Left renal cortex interstitium (tissue), 4 donors: ENCODE measurements at regions not wholly inside any gene's neighbourhood (a gene's known extent, or its start where the extent isn't known, plus 50 kb on each side); places are given as distances from the start of the nearest gene placed in this dataset.

Experiments used
- DNase-seq, 4 donors: peaks; one replicate each; pipeline ENCODE4 v3.0.0-alpha.2; 2013; ENCODE audit warnings: low read depth in 4 of 4, low spot score in 2 of 4, missing footprints in 1 of 4

DNA sequence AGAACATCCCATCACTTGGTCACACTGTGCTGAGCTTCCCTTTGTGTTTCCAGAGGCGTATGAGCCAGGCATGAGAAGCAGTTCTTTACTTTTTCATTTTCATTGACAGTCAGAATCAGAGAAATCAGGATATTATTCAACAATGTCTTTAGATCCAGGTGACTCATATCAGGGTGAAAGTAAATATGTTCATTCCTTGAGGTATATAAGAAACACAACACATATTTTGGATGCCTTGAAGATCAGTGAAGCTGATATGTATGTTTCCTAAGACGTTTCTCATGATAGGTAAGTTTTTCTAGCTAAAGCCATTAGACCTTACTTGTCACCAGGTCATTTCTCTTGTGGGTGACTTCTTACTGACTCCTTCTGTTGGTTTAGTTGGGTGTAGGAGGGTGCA is 505.6 kb downstream of the CDH26 start:
- DNase-seq = no peak

DNA sequence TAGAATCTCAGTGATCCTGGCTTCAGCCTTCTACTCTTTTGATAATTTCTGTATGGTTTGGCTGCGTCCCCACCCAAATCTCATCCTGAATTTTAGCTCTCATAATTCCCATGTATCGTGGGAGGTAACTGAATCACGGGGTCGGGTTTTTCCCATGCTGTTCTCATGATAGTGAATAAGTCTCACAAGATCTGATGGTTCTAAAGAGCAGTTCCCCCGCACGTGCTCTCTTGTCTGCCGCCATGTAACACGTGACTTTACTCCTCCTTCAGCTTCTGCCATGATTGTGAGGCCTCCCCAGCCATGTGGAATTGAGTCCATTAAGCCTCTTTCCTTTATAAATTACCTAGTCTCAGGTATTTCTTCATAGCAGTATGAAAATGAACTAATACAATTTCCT is 507.2 kb downstream of the CDH26 start:
- no peak for DNase-seq

DNA sequence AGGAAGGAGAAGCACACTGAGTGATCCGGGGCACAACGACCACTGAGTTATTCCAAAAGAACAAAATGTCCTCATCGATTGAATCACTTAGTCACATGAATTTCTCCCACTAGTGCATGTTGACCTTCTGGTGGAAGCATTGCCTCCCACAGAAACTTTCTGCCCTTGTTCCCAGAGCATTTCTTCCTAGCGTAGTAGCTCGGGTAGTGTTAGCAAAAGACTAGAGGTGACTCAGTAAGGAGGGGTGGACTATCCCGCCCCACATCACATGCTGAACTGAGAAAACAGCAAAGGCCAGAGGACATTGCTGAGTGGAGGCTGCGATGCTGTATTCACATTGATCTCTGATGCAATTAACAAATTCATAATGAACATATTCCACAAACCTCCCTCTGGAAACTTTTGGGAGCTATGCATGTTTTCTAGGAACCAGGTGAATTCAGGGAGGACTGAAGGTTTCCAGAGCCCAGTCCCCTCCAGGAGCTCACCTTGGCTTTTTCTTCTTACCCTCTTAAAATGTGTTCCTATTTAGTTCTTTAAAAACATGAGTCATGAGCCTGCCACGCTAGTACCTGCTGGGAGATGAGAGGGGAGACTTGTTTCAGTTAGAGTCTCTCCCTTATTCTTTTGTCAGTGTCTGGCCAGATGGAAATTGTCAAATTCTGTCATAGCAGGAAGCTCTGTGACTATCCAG is 507.9 kb downstream of the CDH26 start:
- no peak for DNase-seq

DNA sequence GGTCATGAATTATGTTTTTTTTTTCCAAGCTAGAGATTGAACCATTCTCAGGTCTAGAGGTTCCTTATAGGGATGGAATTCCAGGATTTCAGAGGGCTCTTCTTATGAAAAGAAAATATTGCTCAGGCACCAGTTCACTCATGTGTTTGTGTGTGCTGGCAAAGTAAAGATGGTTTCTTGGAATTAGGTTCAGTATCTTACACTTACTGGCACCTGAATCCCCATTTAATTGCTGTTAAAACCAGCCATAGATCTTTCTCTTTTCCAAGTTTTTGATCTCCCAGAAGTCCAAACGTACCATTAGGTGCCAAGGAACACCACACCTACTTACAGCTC is 508.4 kb downstream of the CDH26 start:
- DNase-seq = no peak

DNA sequence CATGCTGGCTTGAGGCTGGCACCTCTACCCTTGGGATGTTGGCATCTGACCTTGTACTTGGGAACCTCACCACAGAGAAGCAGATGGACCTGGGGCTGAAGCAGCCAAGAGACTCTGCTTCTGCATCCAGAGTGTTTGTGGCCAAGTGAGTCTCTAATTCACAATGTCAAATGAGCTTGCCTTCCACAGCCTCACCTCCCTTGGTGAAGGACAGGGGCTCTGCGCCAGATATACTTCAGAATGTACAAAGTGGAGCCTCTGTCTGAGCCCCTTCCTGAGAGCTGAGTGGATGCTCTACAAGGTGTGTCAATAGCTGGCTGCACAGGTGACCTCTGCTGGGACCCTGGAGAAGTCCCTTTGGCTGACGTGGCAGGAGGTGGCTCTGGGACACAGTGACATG is 508.9 kb downstream of the CDH26 start:
- DNase-seq = no peak

DNA sequence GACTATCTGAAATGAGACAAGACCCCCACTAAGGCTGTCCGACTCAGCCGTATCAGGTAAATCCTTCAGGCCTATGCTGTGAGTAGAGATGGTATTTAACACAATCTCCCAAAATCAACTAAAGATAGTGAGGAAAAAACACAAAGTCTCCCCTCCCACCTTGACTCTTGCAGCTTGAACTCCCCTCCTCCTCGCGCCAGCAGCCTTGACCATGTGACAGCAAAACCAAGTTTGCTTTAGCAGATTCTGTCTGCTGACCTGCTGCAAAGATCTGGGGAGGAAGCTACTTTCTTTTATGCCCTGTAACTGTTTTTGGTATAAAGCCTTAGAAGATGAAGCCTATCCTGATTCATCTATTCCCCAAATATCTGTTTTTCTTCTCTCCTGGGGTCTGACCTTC is 509.5 kb downstream of the CDH26 start:
- DNase-seq = no peak

DNA sequence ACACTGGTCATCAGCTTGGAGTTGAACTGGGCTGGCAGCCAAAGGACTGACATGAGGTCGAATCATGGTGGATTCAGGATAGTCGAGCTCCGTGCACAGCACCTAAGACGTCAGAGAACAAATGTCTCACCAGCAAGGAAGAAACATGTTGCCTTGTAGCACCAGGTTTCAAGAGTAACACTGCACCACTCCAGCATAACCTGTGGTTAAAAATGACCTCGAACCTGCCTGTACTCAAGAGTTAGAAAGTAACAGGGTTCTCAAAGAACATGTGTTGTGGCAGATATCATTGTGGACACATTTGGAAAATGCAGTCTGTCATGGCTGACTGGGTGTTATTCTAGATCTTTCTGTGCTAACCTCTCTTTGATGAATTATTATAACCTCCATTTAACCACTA is 511.6 kb downstream of the CDH26 start:
- DNase-seq = no peak

DNA sequence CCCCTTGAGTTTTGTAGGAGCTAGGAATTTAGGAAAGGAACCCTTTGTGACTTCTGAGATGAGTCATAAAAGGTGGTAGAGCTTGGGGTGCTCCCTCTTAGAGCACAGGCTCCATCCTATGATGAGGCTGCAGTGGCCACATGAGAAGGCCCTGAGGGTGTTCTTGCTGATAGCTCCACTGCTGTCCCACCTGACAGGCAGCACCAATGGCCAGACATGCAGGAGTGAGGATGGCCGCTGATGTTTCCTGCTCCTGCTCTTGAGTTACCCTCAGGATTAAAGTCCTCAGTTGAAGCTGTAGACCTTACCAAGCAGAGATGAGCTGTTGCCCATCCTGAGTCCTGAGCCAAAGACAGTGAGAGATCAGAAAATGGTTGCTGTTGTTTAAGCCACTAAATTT is 512.1 kb downstream of the CDH26 start:
- no peak for DNase-seq

DNA sequence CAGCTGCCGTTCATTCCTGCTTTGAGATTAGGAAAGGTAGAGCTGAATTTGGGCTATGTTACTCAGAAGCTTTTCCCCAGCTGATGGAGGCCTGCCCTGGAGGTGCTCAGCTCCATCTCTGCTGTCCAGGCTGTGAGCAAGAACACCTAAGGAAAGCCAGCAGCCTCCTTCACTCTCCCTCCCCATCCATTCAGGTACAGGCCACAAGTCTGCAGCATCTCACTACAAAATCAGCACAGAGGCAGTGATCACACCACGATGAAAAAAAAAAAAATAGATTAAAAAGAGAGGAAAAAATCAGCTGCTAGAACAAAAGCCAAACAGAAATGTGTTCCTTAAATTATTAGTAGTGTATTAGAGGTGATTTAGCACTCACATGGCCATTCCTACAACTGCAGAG is 515.0 kb downstream of the CDH26 start:
- no peak for DNase-seq

DNA sequence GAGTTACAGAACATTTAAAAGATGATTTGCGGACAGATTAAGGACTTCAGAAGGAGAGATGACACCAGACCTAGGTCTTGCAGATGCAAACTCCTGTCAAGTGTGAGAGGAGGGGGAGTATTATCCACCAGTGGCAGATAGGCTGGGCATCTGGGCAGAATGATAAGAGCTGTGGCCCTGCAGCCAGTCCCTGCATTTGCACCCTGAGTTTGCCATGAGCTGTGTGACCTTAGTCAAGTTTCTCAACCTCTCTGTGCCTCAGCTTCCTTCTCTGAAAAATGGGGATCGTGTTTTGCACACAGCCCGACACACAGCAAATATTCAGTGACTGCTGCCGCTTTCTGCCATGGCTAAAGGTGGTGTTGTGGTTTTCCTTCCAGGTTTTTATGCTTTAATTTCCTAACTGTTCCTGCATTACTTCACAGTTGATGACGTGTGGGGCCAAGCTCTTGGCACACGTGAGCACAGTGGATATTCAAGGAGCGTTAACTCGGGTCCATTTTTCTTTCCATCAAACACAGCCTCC is 516.2 kb downstream of the CDH26 start:
- no peak for DNase-seq

DNA sequence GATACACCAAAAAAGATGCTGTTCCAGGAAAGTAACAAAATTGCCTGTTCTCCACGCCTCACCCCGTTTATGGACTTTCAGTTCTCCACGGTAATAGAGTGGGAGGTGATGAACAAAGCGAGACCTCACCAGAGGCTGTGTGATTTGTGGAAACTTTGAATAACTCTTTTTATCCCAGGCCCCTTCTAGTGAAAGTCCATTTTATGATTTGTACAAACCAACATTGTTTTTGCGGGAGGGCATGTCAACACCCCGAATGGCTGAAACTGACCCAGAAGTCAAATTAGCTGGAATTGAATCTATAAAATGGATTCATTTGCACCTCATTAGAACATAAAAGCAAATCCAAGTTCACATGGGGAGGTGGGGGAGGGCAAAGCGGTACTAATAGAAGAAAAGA is 517.8 kb downstream of the CDH26 start:
- DNase-seq = no peak

DNA sequence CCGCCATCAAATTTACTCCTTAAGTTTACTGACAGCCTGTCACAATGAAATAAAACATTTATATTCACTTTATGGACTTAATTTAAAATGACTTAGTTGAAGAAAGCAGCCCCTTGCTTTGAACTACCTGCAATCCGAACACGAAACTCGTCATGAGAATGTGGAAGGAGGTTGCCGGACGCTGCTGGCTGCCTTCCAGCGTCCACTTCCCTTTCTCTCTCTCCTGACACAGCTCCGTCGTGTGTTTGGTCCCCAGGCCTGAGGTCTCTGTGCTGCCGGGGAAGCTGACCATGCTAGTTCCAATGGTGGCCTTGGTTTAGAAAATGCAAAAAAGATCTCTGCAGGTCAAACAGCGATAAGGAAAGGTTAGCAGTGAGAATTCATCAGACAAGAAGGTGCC is 519.7 kb downstream of the CDH26 start:
- no peak for DNase-seq

DNA sequence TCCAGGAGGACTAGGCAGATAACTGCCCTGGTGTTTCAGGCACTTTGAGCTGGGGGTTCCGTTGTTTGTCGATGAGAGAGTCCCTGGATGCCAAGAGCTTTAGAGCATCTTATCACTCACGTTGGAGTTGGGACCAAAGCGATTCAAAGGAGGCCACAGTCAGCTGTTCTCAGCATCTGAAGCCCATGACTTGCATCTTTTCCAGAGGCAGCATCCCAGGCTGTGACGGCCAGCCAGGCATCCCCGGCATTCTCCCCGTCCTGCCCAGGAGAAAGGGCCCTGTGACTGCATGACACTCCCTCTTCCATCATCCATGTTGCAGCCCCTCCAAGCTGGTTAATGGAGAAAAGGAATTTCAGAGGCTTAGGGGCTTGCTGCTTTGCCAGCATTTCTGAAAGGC is 520.3 kb downstream of the CDH26 start:
- DNase-seq = no peak

DNA sequence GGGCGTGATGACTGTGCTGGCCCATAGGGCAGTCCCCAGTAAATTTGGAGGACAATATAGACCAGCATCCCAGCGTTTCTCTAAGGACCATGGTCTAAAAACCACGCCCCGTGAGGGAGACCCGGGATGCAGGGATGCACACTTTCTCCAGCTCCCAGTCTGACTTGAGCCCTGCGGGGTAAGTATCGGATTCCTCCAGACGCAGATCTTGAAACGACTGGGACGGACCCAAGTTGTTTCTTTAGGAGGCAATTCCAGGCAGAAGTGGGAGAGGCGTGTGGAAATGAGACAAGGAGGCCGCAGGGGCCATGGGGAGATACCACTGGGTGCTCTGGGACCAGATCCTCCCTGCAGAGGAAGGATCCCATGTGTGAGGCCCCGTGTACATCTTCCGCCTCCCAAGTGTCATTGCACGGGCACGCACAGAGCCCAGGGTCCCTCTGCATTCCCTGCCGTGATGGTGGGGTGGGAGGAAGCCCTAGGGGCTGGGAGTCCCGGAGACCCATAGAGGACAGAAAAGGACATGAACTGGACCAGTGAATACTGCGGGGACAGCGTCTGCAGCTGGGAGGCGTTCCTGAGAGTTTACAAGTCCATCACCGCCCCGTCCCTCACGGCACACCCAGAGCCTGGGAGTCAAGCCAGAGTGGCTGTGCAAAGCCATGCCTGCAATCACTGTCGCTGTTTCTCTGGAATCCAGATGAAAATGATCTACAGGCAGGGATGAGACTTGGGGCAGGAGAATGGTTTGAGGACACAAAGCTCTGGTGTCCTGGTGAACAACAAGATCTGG is 522.9 kb downstream of the CDH26 start:
- no peak for DNase-seq

DNA sequence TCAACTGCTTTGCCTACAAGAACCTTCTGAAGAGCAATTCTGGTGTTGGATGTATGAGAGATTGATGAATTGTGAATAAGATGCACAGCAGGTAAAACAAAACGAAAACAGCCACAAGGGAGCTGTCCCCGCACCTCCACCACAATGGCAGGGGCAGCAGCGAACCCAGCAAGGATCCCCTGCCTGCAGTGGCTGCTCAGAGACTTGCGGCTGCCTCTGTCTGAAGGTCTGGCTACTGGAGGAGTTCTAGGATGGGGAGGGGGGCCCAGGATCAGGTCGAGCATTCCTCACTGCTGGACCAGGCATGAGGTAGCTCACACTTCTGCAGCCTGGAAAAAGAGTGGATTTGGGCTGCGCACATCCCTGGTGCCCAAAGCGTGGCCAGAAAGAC is 523.5 kb downstream of the CDH26 start:
- DNase-seq = no peak

DNA sequence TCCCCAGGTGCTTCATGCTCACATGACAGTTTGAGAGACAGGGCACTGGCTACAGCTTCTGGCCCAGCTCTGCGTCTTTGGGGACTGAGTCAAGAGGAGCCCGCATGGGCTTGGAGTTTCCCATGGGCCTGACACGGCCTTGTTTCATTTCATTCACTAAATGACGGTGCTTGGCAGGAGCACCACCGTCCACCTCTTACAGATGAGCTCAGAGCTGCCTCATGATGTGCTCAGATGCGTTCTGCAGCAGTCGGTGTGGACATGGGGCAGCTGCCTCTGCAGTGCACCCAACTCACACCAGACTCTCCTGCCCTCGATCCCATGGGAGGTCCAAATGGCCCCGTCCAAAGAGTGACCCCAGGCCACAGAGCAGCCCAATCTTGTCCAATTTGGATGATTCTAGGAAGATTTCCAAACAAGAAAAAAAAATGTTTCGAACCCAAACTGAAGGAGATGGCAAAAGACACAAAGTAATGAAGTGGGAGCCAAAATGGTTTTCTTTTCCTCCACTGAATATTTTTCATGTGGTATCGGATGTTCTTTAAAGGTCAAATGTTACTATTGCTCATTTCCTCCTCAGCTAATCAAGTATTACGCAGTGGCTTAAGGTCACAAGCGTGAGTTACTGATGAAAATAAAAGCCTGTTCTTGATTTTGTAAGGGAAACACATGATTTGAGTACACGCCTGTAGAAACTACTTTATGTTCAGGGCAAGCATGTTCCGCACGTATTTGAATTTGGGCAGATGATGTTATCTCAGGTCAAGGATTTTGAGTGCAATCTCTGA is 524.2 kb downstream of the CDH26 start:
- no peak for DNase-seq

DNA sequence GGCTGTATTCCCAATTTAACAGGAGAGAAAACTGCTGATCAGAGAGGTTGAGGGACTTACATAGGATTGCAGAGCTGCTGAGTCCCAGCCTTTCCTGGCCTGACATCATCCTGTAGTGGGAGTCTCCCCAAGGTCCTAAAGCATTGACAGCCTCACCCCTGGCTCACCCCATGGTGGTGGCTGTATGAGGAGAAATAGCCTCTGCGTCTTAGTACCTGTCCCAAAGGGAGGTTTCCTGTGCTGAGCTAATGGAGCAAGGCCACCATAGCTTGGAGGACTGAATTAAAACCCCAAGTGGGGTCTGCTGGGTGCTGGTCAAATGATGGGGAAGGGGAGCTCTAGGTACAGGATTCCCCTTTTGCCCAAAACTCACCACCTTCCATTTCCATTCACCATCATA is 525.1 kb downstream of the CDH26 start:
- DNase-seq = no peak

DNA sequence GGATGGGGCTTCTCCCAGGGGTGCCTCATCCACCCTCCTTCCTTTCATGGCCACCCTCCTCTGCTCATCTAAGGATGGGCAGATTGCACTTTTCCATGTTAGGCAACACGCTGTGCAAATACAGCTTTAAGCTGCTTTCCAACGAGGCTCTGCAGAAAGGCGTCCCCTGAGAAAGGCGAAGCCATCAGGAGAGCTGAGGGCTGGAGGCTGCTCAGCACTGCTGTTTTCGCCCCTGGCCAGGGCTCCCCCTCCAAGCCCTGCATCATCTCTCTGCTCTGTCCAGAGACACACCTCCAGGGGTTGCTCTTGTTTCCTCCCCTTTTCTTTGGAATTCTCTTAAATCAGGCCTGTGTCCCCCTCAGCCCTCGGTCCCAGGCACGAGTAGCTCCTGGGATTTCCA is 526.1 kb downstream of the CDH26 start:
- DNase-seq = no peak

DNA sequence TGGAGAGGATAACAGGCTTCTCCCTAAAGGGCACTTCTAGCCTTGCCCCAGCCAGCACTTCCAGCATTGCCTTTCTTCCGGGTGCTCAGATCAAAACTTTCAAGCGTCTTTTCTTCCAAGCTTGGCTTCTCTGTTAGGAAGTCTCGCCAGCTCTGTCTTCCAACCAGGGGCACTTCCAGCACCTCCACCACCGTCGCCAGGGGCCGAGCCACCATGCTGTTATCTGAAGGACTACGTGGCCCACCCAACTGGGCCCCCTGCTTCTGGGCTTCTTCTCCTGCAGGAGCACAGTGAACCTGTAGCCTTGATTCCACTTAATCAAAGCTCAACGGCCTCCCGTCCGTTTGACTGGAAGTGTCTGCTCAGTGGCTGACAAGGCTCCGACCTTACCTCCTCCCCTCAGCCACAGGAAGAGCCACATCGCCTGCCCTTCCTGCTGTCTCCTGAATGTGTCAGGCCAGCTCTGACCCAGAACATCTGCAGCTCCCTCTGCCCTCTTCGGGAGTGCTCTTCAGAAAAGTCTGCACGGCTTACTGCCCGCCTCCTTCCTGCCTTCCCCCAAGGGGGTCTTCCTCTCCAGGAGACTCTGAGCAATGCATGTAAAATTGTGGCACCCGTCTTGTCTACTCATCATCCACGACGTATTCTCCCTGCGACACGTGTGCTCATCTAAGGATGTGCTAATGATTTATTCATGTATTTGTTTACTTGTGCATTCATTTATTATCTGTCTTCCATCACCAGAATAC is 527.0 kb downstream of the CDH26 start:
- no peak for DNase-seq

DNA sequence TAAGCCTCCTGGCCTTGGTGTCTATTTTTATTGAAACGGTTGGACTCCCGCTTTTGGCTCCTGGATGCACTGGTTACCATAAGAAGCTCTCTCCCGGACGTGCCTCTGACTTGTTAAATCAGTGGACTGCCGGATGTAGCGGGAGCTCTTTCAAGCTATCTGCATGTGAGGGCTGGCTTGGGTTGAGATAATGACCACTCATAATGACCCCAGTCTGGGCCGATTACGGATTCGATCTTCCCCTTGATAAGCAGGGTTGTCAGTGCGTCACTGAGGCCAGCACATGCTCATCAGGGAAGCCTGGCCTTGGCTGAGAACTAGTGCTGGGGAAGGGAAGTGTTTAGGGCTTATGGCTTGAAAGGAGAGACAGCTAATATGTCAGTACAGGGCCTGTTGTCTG is 528.1 kb downstream of the CDH26 start:
- DNase-seq = no peak

DNA sequence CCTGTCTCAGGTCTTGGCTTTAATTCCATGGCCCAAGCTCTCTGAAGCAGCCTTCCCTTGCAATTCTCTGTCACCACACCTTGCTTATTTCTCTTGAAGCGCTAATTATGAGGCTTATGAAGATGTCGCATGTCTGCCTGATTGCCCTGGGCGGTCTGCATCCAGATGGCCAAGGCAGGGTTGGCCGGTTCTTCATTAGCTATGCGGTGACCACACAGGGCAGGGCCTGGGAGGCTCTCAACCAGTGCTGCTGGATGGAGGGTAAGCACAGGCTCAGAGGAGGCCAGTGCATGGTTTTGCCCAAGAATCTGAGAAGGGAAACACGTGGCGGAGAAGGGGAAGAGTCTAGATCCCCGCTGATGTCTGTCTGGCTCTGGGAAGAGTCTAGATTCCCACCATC is 528.7 kb downstream of the CDH26 start:
- no peak for DNase-seq
